ENCODE measurements at regions not wholly inside any gene's neighbourhood (a gene's known extent, or its start where the extent isn't known, plus 50 kb on each side); places are given as distances from the start of the nearest gene placed in this dataset.
"Not testable (repeated sequence)": the region's sequence is repeated elsewhere in the genome, so short reads cannot be mapped to it uniquely, and the experiment has no call there.

- Mint-ChIP-seq H3K27me3 (no peaks in the 10 kb centered on the region), H3K4me1 (no peaks in the 10 kb centered on the region), H3K36me3 (no peaks in the 10 kb centered on the region), H3K9me3 (peaks cover 0 to 5% (median 4%) of the 10 kb centered on the region in 7 donors), H3K4me3 (no peak overlapping the region), H3K27ac (no peak overlapping the region)
- no peak for DNase-seq
- ATAC-seq (ENCODE audit: low read depth in 2 of 2), result no peak
These were observed 365.1 kb downstream of the IPO8 start for GRCh38 chr12:30330565-30330964.

DNA sequence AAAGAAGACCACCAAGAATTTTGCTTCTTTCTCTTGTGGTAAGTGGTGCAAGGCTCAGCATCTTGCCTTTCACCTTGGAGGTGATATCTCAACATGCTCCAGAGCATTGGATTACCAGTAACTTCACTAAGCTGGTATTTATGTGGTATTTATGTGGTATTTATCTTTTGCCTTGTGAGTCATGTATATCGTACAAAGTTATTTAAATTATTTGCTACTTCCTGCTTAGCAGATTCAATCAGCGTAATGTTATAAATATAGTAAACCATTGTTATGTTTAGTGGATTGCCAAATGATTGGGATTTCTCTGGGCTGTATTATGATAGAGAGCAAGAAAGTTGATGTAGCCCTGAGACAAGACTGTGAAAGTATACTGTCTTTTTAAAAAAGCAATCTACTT is 366.4 kb downstream of the IPO8 start:
- Mint-ChIP-seq H3K4me1 (no peaks in the 10 kb centered on the region), H3K36me3 (no peaks in the 10 kb centered on the region), H3K9me3 (peaks cover 3 to 18% (median 4%) of the 10 kb centered on the region in 7 donors), H3K27ac (no peak overlapping the region), H3K27me3 (no peaks in the 10 kb centered on the region), H3K4me3 (no peak overlapping the region)
- ATAC-seq (ENCODE audit: low read depth in 2 of 2) (no peak), DNase-seq (no peak)

GRCh38 chr12:30323008-30323407 is 372.7 kb downstream of the IPO8 start:
- H3K9me3 Mint-ChIP-seq, result peaks cover 7 to 49% (median 12%) of the 10 kb centered on the region in 7 donors

DNA sequence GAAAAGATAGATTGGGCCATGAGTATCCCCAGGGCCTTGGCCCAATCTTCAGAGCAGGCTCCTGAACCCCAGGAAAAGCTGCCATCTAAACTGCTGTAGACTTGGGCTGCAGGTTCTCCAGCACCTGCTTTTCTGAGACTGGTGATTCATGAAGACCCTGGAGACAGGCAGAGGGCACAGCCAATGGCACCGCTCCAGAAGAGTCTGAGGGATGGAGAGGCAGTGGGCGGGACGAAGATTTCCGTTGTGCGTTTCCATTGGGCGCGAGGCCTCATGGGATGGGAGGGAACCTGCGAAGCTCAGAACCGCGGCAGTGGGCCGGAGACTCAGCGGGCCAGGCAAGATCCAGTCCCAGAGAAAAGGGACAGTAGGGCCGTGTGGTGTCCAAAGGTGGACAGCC is 375.1 kb downstream of the IPO8 start:
- Mint-ChIP-seq H3K36me3 (peaks cover 0 to 8% of the 10 kb centered on the region in 2 donors), H3K9me3 (peaks cover 5 to 58% (median 14%) of the 10 kb centered on the region in 7 donors), H3K4me1 (no peaks in the 10 kb centered on the region), H3K27me3 (no peaks in the 10 kb centered on the region), H3K4me3 (no peak overlapping the region), H3K27ac (no peak overlapping the region)
- no peak for DNase-seq
- no peak for ATAC-seq (ENCODE audit: low read depth in 2 of 2)

More at GRCh38 chr12:30323008-30323407, 372.7 kb downstream of the IPO8 start:
- DNase-seq (no peak), ATAC-seq (ENCODE audit: low read depth in 2 of 2) (no peak)
- no peak overlapping the region for H3K27ac Mint-ChIP-seq
- no peaks in the 10 kb centered on the region for H3K4me1 Mint-ChIP-seq
- H3K4me3 Mint-ChIP-seq, result no peak overlapping the region
- H3K36me3 Mint-ChIP-seq, result peaks cover 0 to 8% of the 10 kb centered on the region in 2 donors
- H3K27me3 Mint-ChIP-seq, result no peaks in the 10 kb centered on the region

- peak overlapping the region in 1 of 6 donors; percentile 54 for H3K27ac Mint-ChIP-seq
- H3K4me3 Mint-ChIP-seq, result no peak overlapping the region
- peaks cover 9 to 27% (median 18%) of the 10 kb centered on the region in 7 donors for H3K9me3 Mint-ChIP-seq
- H3K36me3 Mint-ChIP-seq, result no peaks in the 10 kb centered on the region
- ATAC-seq (ENCODE audit: low read depth in 2 of 2) (no peak), DNase-seq (no peak)
- no peaks in the 10 kb centered on the region for H3K27me3 Mint-ChIP-seq
- no peaks in the 10 kb centered on the region for H3K4me1 Mint-ChIP-seq
These were observed 381.1 kb downstream of the IPO8 start for GRCh38 chr12:30314506-30315100.

DNA sequence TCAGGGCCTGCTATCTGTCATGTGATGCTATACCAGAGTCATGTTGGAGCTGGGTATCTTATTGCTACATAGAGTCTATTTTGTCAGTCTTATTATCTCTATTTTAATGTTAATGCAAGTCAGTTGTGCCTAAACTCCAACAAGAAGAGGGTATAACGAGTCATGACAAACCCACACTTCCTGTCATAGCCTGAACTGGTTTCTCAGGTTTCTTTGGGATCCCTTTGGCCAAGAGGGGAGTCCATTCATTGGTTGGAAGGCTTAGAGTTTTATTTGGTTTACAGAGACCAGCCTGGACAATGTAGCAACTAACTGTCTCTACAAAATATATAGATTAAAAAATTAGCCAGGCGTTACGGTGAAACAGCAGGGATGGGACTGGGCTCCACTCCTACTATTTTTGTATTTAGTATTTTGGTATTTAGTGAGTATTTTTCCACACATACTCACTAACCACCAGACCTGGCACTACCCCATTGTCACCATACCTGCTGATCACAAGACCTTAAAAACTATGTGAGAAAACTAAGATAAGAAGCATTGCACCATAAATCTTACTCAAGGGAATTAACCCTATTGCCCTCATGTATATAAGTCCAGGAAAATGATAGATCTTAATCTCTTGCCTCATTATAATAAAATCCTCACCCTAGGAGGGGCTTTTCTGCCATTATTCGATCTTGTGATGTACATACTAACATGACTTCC is 387.5 kb downstream of the IPO8 start:
- ATAC-seq (ENCODE audit: low read depth in 2 of 2) (no peak), DNase-seq (no peak)
- Mint-ChIP-seq H3K36me3 (no peaks in the 10 kb centered on the region), H3K4me3 (no peak overlapping the region), H3K27me3 (no peaks in the 10 kb centered on the region), H3K4me1 (no peaks in the 10 kb centered on the region), H3K27ac (no peak overlapping the region), H3K9me3 (peaks cover 9 to 28% (median 17%) of the 10 kb centered on the region in 7 donors)

- DNase-seq (no peak), ATAC-seq (ENCODE audit: low read depth in 2 of 2) (no peak)
- Mint-ChIP-seq H3K4me1 (no peaks in the 10 kb centered on the region), H3K36me3 (no peaks in the 10 kb centered on the region), H3K9me3 (peaks cover 0 to 13% (median 8%) of the 10 kb centered on the region in 7 donors), H3K27me3 (no peaks in the 10 kb centered on the region), H3K4me3 (no peak overlapping the region), H3K27ac (no peak overlapping the region)
These were observed 391.1 kb downstream of the IPO8 start for GRCh38 chr12:30304528-30304927.

GRCh38 chr12:30301291-30301690 is 394.4 kb downstream of the IPO8 start:
- Mint-ChIP-seq H3K27ac (no peak overlapping the region), H3K9me3 (peaks cover 0 to 13% (median 8%) of the 10 kb centered on the region in 7 donors), H3K36me3 (no peaks in the 10 kb centered on the region), H3K4me3 (peak overlapping the region in 1 of 8 donors; percentile 53), H3K4me1 (no peaks in the 10 kb centered on the region), H3K27me3 (no peaks in the 10 kb centered on the region)
- no peak for ATAC-seq (ENCODE audit: low read depth in 2 of 2)
- no peak for DNase-seq

DNA sequence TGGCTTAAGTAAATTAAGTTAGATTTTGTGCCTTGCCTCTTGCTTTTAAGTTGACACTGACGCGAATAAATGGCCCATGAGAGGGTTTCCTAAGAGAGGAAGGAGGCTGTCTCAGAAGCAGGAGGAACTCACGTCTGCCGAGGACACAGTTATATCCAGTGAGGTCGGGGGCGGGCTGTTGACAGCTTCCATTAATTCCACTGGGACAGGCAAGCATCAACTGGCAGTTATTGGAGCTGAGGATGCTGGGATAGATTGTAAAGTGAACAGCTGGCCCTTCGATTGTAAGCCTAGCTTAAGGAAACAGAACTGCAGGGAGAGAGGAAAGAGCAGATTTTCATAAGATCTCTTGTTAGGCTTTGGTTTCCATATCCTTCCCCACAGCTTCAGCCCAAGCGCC is 399.2 kb downstream of the IPO8 start:
- H3K27me3 Mint-ChIP-seq, result no peaks in the 10 kb centered on the region

DNA sequence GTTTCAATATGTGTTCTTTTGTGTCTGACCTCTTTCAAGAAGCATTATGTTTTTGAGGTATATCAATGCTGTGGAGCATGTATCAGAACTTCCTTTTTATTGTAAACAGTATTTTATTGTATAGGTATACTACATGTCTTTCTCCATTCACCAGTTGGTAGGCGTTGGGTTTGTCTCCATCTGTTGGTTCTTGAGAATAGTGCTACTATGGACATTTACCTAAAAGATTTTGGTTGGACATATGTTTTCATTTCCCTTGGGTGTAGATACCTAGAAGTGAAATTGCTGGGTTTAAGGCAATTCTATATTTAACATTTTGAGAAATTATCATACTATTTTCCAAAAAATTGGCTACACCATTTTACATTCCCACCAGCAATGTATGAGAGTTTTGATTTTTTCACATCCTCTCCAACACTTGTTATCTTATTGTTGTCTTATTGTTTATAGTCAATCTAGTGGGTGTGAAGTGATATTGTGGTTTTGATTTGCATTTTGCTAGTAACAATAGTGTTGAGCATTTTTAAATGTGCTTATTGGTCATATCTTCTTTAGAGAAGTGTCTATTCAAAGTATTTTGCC is 409.2 kb downstream of the IPO8 start:
- Mint-ChIP-seq H3K4me3 (no peak overlapping the region), H3K27me3 (peaks cover 0 to 5% (median 0%) of the 10 kb centered on the region in 3 donors), H3K36me3 (no peaks in the 10 kb centered on the region), H3K27ac (no peak overlapping the region), H3K9me3 (peaks cover 0 to 15% (median 2%) of the 10 kb centered on the region in 7 donors), H3K4me1 (no peaks in the 10 kb centered on the region)
- ATAC-seq (ENCODE audit: low read depth in 2 of 2), result no peak
- DNase-seq, result no peak

More for the DNA sequence above, 399.2 kb downstream of the IPO8 start:
- Mint-ChIP-seq H3K4me3 (no peak overlapping the region), H3K27ac (no peak overlapping the region), H3K4me1 (no peaks in the 10 kb centered on the region), H3K36me3 (no peaks in the 10 kb centered on the region), H3K9me3 (peaks cover 4 to 26% (median 15%) of the 10 kb centered on the region in 7 donors)
- ATAC-seq (ENCODE audit: low read depth in 2 of 2), result no peak
- DNase-seq, result no peak

DNA sequence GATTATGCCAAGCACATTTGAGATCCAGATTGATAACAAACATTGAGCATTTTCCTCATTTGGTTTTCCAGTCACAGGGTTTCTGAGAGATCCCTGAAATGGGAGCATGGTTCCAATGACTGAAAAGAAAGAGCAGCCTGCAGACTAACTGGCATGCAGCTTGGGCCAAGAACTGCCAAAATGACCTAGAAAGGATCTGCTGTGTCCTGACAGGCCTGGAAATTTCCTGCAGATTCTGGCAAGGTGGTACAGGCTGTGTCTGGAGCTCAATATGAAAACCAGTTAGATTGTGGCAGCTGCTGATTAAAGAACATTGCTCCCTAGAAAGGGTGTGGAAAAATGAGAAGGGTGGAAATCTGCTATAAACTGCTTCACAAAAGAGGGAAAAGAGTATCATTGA is 417.3 kb downstream of the IPO8 start:
- ATAC-seq (ENCODE audit: low read depth in 2 of 2), result no peak
- Mint-ChIP-seq H3K27me3 (no peaks in the 10 kb centered on the region), H3K36me3 (peaks cover 0 to 4% of the 10 kb centered on the region in 2 donors), H3K27ac (no peak overlapping the region), H3K9me3 (peaks cover 6 to 9% (median 7%) of the 10 kb centered on the region in 7 donors), H3K4me3 (no peak overlapping the region), H3K4me1 (no peaks in the 10 kb centered on the region)
- DNase-seq, result no peak

DNA sequence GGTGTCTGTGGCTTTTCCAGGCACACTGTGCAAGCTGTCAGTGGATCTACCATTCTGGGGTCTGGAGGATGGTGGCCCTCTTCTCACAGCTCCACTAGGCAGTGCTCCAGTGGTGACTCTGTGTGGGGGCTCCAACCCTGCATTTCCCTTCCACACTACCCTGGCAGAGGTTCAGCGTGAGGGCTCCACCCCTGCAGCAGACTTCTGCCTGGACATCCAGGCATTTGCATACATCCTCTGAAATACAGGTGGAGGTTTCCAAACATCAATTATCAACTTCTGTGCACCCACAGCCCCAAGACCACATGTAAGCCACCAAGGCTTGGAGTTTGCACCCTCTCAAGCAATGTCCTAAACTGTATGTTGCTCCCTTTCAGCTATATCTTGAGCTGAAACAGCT is 423.2 kb downstream of the IPO8 start:
- not testable (repeated sequence) for H3K4me3 Mint-ChIP-seq, H3K27ac Mint-ChIP-seq, H3K27me3 Mint-ChIP-seq

GRCh38 chr12:30269496-30269895 is 426.2 kb downstream of the IPO8 start:
- DNase-seq (no peak), ATAC-seq (ENCODE audit: low read depth in 2 of 2) (no peak)
- no peaks in the 10 kb centered on the region for H3K27me3 Mint-ChIP-seq
- H3K9me3 Mint-ChIP-seq, result peaks cover 10 to 42% (median 14%) of the 10 kb centered on the region in 7 donors
- H3K4me1 Mint-ChIP-seq, result no peaks in the 10 kb centered on the region
- no peak overlapping the region for H3K27ac Mint-ChIP-seq
- no peak overlapping the region for H3K4me3 Mint-ChIP-seq
- peaks cover 4 to 11% of the 10 kb centered on the region in 2 donors for H3K36me3 Mint-ChIP-seq

More for the DNA sequence above, 423.2 kb downstream of the IPO8 start:
- ATAC-seq (ENCODE audit: low read depth in 2 of 2); H3K4me1 Mint-ChIP-seq; DNase-seq: not testable (repeated sequence)
- peaks cover 9 to 24% (median 13%) of the 10 kb centered on the region in 7 donors for H3K9me3 Mint-ChIP-seq
- H3K36me3 Mint-ChIP-seq, result peaks cover 4 to 11% of the 10 kb centered on the region in 2 donors

- ATAC-seq (ENCODE audit: low read depth in 2 of 2), result no peak
These were observed 427.6 kb downstream of the IPO8 start for GRCh38 chr12:30268041-30268440.

More at GRCh38 chr12:30268041-30268440, 427.6 kb downstream of the IPO8 start:
- H3K4me3 Mint-ChIP-seq, result no peak overlapping the region
- peaks cover 2 to 4% of the 10 kb centered on the region in 2 donors for H3K36me3 Mint-ChIP-seq
- no peaks in the 10 kb centered on the region for H3K4me1 Mint-ChIP-seq
- H3K9me3 Mint-ChIP-seq, result peaks cover 3 to 37% (median 11%) of the 10 kb centered on the region in 7 donors
- H3K27me3 Mint-ChIP-seq, result no peaks in the 10 kb centered on the region
- no peak overlapping the region for H3K27ac Mint-ChIP-seq
- DNase-seq, result no peak

Measured in naive B cell (primary cell).